ENCODE measurements at regions not wholly inside any gene's neighbourhood (a gene's known extent, or its start where the extent isn't known, plus 50 kb on each side); places are given as distances from the start of the nearest gene placed in this dataset.

DNA sequence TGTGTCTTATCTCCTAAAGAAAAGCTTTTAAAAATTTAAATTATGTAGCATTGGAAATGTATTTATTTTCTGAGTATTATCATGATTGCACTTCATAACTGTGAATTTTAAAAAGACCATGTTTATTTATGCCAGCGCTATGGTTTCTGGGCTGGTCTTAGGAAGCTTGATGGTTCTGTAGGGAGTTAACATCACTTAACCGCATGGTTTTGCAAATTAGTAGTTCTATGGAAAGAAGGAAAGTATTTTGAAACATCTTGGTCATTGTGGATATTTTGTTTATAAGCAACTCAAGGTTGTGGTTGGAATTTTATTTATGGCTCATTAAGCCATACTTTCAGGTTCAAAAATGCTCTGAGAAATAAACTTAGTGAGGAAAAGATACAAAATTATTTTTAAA lies 549.4 kb downstream of the STK39 start:
- TF ChIP-seq, protein P1, sequence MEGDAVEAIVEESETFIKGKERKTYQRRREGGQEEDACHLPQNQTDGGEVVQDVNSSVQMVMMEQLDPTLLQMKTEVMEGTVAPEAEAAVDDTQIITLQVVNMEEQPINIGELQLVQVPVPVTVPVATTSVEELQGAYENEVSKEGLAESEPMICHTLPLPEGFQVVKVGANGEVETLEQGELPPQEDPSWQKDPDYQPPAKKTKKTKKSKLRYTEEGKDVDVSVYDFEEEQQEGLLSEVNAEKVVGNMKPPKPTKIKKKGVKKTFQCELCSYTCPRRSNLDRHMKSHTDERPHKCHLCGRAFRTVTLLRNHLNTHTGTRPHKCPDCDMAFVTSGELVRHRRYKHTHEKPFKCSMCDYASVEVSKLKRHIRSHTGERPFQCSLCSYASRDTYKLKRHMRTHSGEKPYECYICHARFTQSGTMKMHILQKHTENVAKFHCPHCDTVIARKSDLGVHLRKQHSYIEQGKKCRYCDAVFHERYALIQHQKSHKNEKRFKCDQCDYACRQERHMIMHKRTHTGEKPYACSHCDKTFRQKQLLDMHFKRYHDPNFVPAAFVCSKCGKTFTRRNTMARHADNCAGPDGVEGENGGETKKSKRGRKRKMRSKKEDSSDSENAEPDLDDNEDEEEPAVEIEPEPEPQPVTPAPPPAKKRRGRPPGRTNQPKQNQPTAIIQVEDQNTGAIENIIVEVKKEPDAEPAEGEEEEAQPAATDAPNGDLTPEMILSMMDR (IDR thresholded peaks at IDR 0.05) = no peak
- TF ChIP-seq POLR2A (IDR thresholded peaks at IDR 0.05) = no peak
- no peak for TF ChIP-seq EP300 (IDR thresholded peaks at IDR 0.05)
